ENCODE measurements at regions not wholly inside any gene's neighbourhood (a gene's known extent, or its start where the extent isn't known, plus 50 kb on each side); places are given as distances from the start of the nearest gene placed in this dataset.

DNA sequence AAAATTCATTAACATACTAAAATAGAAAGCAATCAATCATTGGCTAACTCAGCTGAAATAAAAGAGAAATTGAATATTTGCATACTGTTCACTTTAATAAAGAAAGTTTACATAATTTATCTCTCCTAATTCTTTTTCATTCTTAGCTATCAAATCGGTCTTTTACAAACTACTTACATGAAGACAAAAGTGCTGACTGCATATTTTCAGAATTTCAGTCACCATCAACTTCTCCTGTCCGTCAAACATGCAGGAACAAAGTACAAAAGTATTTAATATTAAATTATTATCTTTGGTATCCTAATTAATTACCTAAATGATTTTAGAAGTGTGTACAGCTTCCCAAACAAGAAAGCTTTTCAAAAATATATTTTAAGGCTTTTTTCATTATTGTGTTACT lies 248.4 kb downstream of the CYLC2 start:
- no peak overlapping the region for H3K56ac ChIP-seq (replicated peaks; ENCODE audit: insufficient read length, low read depth, low read length)
- no peak overlapping the region for H2AK5ac ChIP-seq (ENCODE audit: low read depth, low read length)
- H3K79me2 ChIP-seq (ENCODE audit: control insufficient read depth in 1 of 2, insufficient read depth in 2 of 2, low read length in 2 of 2): no peaks in the 10 kb centered on the region
- no peak overlapping the region for H2AFZ ChIP-seq (ENCODE audit: low read length)
- TF ChIP-seq TCF12 (IDR thresholded peaks at IDR 0.05; ENCODE audit: low read depth, low read length) (no peak), CEBPB (IDR thresholded peaks at IDR 0.05; ENCODE audit: low read depth, low read length) (no peak), CBX8 (IDR thresholded peaks at IDR 0.05; ENCODE audit: borderline replicate concordance, low read depth, low read length) (no peak), SIRT6 (IDR thresholded peaks at IDR 0.05; ENCODE audit: low read length) (no peak)
- H3K23ac ChIP-seq (ENCODE audit: insufficient read length): no peak overlapping the region
- FAIRE-seq (no peak), DNase-seq (ENCODE audit: low read depth in 1 of 2, low spot score in 2 of 2) (no peak)
- no peak overlapping the region for H3K4me2 ChIP-seq (ENCODE audit: insufficient read depth in 1 of 2, low read depth in 2 of 2, low read length in 2 of 2)
- H3K4ac ChIP-seq (replicated peaks; ENCODE audit: insufficient read length, low read depth, low read length): no peak overlapping the region
- H3K4me1 ChIP-seq (replicated peaks in 1 of 4; ENCODE audit: control insufficient read depth in 3 of 4, insufficient read depth in 4 of 4, low read length in 3 of 4): peaks cover 0 to 3% (median 0%) of the 10 kb centered on the region in 4 experiments; a peak in 1 of 7 replicates
- H4K8ac ChIP-seq (ENCODE audit: extremely low read depth, insufficient read depth, low read length): no peak overlapping the region
- H3K9ac ChIP-seq (replicated peaks in 1 of 4; ENCODE audit: extremely low read depth in 1 of 4, low read depth in 3 of 4, low read length in 3 of 4): no peak overlapping the region
- no peaks in the 10 kb centered on the region for H3K79me1 ChIP-seq (ENCODE audit: low read depth, low read length)
- no peaks in the 10 kb centered on the region for H3K23me2 ChIP-seq (ENCODE audit: low read depth, low read length)
- no peak overlapping the region for H3K4me3 ChIP-seq (ENCODE audit: extremely low read depth in 1 of 4, insufficient read depth in 2 of 4, low read depth in 3 of 4, low read length in 4 of 4)
- no peak overlapping the region for H4K91ac ChIP-seq (replicated peaks; ENCODE audit: insufficient read length, low read length)
- H3K14ac ChIP-seq (ENCODE audit: insufficient read length): no peak overlapping the region
- no peak overlapping the region for H2BK12ac ChIP-seq (ENCODE audit: low read depth, low read length)
- H4K5ac ChIP-seq (ENCODE audit: insufficient read length, low read depth, low read length): no peak overlapping the region
- POLR2A ChIA-PET (ENCODE audit: partially characterized antibody): no interaction called here
- H3K27me3 ChIP-seq (replicated peaks in 1 of 4; ENCODE audit: control insufficient read depth in 3 of 4, extremely low read depth in 1 of 4, insufficient read depth in 3 of 4, low read length in 3 of 4): no peaks in the 10 kb centered on the region
- H2BK20ac ChIP-seq (ENCODE audit: low read length): no peak overlapping the region
- H2BK15ac ChIP-seq (ENCODE audit: low read length): no peak overlapping the region
- no peaks in the 10 kb centered on the region for H3K36me3 ChIP-seq (ENCODE audit: control insufficient read depth in 2 of 4, insufficient read depth in 4 of 4, low read length in 3 of 4)
- H2BK5ac ChIP-seq (ENCODE audit: low read depth, low read length): no peak overlapping the region
- CTCF ChIA-PET (ENCODE audit: partially characterized antibody): no interaction called here
- no peaks in the 10 kb centered on the region for H3K9me3 ChIP-seq (ENCODE audit: insufficient read depth in 2 of 2, low read depth in 1 of 2, low read length in 1 of 2)
- no peak overlapping the region for H3K18ac ChIP-seq (ENCODE audit: extremely low read depth, low read length)
- H4K20me1 ChIP-seq (replicated peaks in 1 of 2; ENCODE audit: control insufficient read depth in 1 of 2, insufficient read depth in 2 of 2, low read length in 2 of 2): no peaks in the 10 kb centered on the region
- WGBS, 2 experiments (ENCODE audit: extremely low coverage in 1 of 2, insufficient coverage in 1 of 2, insufficient read length in 1 of 2, insufficient replicate concordance in 2 of 2, low coverage in 1 of 2, low lambda C conversion rate in 2 of 2, missing lambda C conversion rate in 1 of 2): 40% methylated on average over 2 of the region's 2 CpGs; no CpG with 5 or more reads in 1 of the 2 experiments
- no peak overlapping the region for H2BK120ac ChIP-seq (replicated peaks; ENCODE audit: low read depth, low read length)
- H3K27ac ChIP-seq (ENCODE audit: low read depth, low read length): no peak overlapping the region
